ENCODE measurements at regions not wholly inside any gene's neighbourhood (a gene's known extent, or its start where the extent isn't known, plus 50 kb on each side); places are given as distances from the start of the nearest gene placed in this dataset.

- H3F3A ChIP-seq (replicated peaks; ENCODE audit: insufficient read depth): no peaks in the 10 kb centered on the region
- H3K27ac ChIP-seq (ENCODE audit: low read depth in 2 of 2, low read length in 1 of 2): no peak overlapping the region
- H3K79me2 ChIP-seq (ENCODE audit: insufficient read depth): peaks cover 7% of the 10 kb centered on the region
- peak; percentile 46 for TF ChIP-seq CTCF (IDR thresholded peaks at IDR 0.05)
- TF ChIP-seq RAD21 (IDR thresholded peaks at IDR 0.05; ENCODE audit: low read length): peak; percentile 61
- TF ChIP-seq SMC3 (IDR thresholded peaks at IDR 0.05; ENCODE audit: low read depth, low read length): peak; percentile 46
- TF ChIP-seq EZH2phosphoT487 (IDR thresholded peaks at IDR 0.05; ENCODE audit: borderline replicate concordance, low read depth): no peak
- 74% methylated on average over 7 of the region's 7 CpGs for WGBS (ENCODE audit: low lambda C conversion rate)
- H4K20me1 ChIP-seq (ENCODE audit: insufficient read depth): no peaks in the 10 kb centered on the region
- H3K4me2 ChIP-seq: no peak overlapping the region
- no peak overlapping the region for H3K9ac ChIP-seq
- no peaks in the 10 kb centered on the region for H3K36me3 ChIP-seq (replicated peaks in 1 of 2; ENCODE audit: control insufficient read depth in 1 of 2, insufficient read depth in 2 of 2, low read length in 1 of 2)
- no peaks in the 10 kb centered on the region for H3K9me2 ChIP-seq
- ChIA-PET POLR2A (no interaction called here), CTCF (interaction anchor here (0.6 to 1.4 kb wide), 10 partner anchors 15 to 475 kb away, joined by 3 to 5 read pairs (median 3); no protein-coding TSS in a partner anchor)
- H3K9me3 ChIP-seq: no peaks in the 10 kb centered on the region
- no peaks in the 10 kb centered on the region for H3K27me3 ChIP-seq (ENCODE audit: insufficient read depth)
- H2AFZ ChIP-seq (ENCODE audit: low read depth): no peak overlapping the region
- peaks cover 0 to 8% of the 10 kb centered on the region in 2 experiments; a peak in 1 of 4 replicates for H3K4me1 ChIP-seq (ENCODE audit: control insufficient read depth in 1 of 2, insufficient read depth in 2 of 2, low read depth in 1 of 2, low read length in 1 of 2)
- DNase-seq: peak; percentile 27
- no peak overlapping the region for H3K4me3 ChIP-seq (ENCODE audit: low read depth in 2 of 2, low read length in 1 of 2)
Observed at GRCh38 chr13:107680115-107680514, 535.2 kb downstream of the LIG4 start.

GRCh38 chr13:107678075-107678689 is 537.2 kb downstream of the LIG4 start:
- Histone ChIP-seq H3K4me3 (ENCODE audit: low read depth in 2 of 2, low read length in 1 of 2) (no peak overlapping the region), H3K27me3 (ENCODE audit: insufficient read depth) (no peaks in the 10 kb centered on the region), H3K4me2 (no peak overlapping the region), H3K36me3 (replicated peaks in 1 of 2; ENCODE audit: control insufficient read depth in 1 of 2, insufficient read depth in 2 of 2, low read length in 1 of 2) (no peaks in the 10 kb centered on the region), H3K4me1 (ENCODE audit: control insufficient read depth in 1 of 2, insufficient read depth in 2 of 2, low read depth in 1 of 2, low read length in 1 of 2) (peaks cover 0 to 8% of the 10 kb centered on the region in 2 experiments; a peak in 1 of 4 replicates), H4K20me1 (ENCODE audit: insufficient read depth) (no peaks in the 10 kb centered on the region), H3K79me2 (ENCODE audit: insufficient read depth) (no peaks in the 10 kb centered on the region; the same call in 1 of the 2 replicates), H2AFZ (ENCODE audit: low read depth) (no peak overlapping the region), H3K9ac (no peak overlapping the region), H3K27ac (ENCODE audit: low read depth in 2 of 2, low read length in 1 of 2) (no peak overlapping the region), H3K9me3 (no peaks in the 10 kb centered on the region), H3F3A (replicated peaks; ENCODE audit: insufficient read depth) (no peaks in the 10 kb centered on the region), H3K9me2 (no peaks in the 10 kb centered on the region)
- POLR2A ChIA-PET: no interaction called here
- peak; percentile 3 for DNase-seq
- WGBS (ENCODE audit: low lambda C conversion rate): 79% methylated on average over 11 of the region's 11 CpGs
- CTCF ChIA-PET: interaction anchor here (0.5 to 1.0 kb wide), 2 partner anchors 190 to 475 kb away, joined by 3 read pairs; no protein-coding TSS in a partner anchor
- TF ChIP-seq SIN3A (IDR thresholded peaks at IDR 0.05; ENCODE audit: borderline replicate concordance, low read depth, low read length): no peak
- no peak for TF ChIP-seq YY1 (IDR thresholded peaks at IDR 0.05; ENCODE audit: low read depth)
- no peak for TF ChIP-seq REST (IDR thresholded peaks at IDR 0.05; ENCODE audit: low read depth, low read length)
- no peak for TF ChIP-seq TAF1 (IDR thresholded peaks at IDR 0.05; ENCODE audit: borderline replicate concordance, low read depth, low read length)
- no peak for TF ChIP-seq FOXM1 (IDR thresholded peaks at IDR 0.05; ENCODE audit: low read depth)
- no peak for TF ChIP-seq MEF2A (IDR thresholded peaks at IDR 0.05; ENCODE audit: borderline replicate concordance, low read depth)
- no peak for TF ChIP-seq NFIC (IDR thresholded peaks at IDR 0.05; ENCODE audit: borderline replicate concordance)
- TF ChIP-seq POLR2AphosphoS5 (IDR thresholded peaks at IDR 0.05; ENCODE audit: low read depth, low read length): no peak
- no peak for TF ChIP-seq IRF3 (IDR thresholded peaks at IDR 0.05; ENCODE audit: low read depth, low read length)
- no peak for TF ChIP-seq TCF12 (IDR thresholded peaks at IDR 0.05)
- no peak for TF ChIP-seq FOXJ3 (CRISPR knock-in tag; IDR thresholded peaks at IDR 0.05)
- TF ChIP-seq ZBTB33 (IDR thresholded peaks at IDR 0.05; ENCODE audit: borderline replicate concordance, low read depth): no peak
- no peak for TF ChIP-seq EP300 (IDR thresholded peaks at IDR 0.05; ENCODE audit: borderline replicate concordance in 1 of 2, low read depth in 1 of 2, low read length in 1 of 2)
- no peak for TF ChIP-seq RFX5 (IDR thresholded peaks at IDR 0.05; ENCODE audit: low read length)
